ENCODE measurements at regions not wholly inside any gene's neighbourhood (a gene's known extent, or its start where the extent isn't known, plus 50 kb on each side); places are given as distances from the start of the nearest gene placed in this dataset.

GRCh38 chr1:105436589-105437259 lies 1619.8 kb upstream of the PRMT6 start:
- no peak overlapping the region for H3K23ac ChIP-seq (ENCODE audit: insufficient read length, low read depth, low read length)
- H3K9ac ChIP-seq (ENCODE audit: extremely low read depth, insufficient read length, low read length): no peak overlapping the region
- Mint-ChIP-seq H3K4me3 (no peak overlapping the region), H3K4me1 (no peaks in the 10 kb centered on the region), H3K27ac (no peak overlapping the region), H3K27me3 (ENCODE audit: low read depth) (no peaks in the 10 kb centered on the region), H3K36me3 (ENCODE audit: insufficient read depth in 1 of 3, low read depth in 3 of 3) (no peaks in the 10 kb centered on the region), H3K9me3 (no peaks in the 10 kb centered on the region; a peak in 1 of 5 replicates)
- H3K18ac ChIP-seq (ENCODE audit: insufficient read length, low read depth, low read length): no peak overlapping the region
- no peaks in the 10 kb centered on the region for H3K23me2 ChIP-seq (ENCODE audit: insufficient read length, low read depth, low read length, poor library complexity, severe bottlenecking)
- no peak for TF ChIP-seq CTCF (conservative IDR thresholded peaks at IDR 0.05)
- no peaks in the 10 kb centered on the region for H3K79me2 ChIP-seq (ENCODE audit: insufficient read depth, low read length)
- H3K4ac ChIP-seq (ENCODE audit: low read depth, low read length): no peak overlapping the region
- no peak overlapping the region for H2BK5ac ChIP-seq (ENCODE audit: insufficient read length, low read length)
- no peaks in the 10 kb centered on the region for H3K27me3 ChIP-seq (ENCODE audit: insufficient read depth, low read length)
- no peak overlapping the region for H3K27ac ChIP-seq (ENCODE audit: insufficient read length, low read depth, low read length)
- no peak overlapping the region for H2AK5ac ChIP-seq (ENCODE audit: insufficient read length, low read length)
- no peaks in the 10 kb centered on the region for H3K79me1 ChIP-seq (ENCODE audit: insufficient read depth, low read depth, low read length, poor library complexity, severe bottlenecking)
- H2BK12ac ChIP-seq (ENCODE audit: insufficient read length, low read depth, low read length): no peak overlapping the region
- no peak overlapping the region for H4K8ac ChIP-seq (replicated peaks; ENCODE audit: insufficient read length, low read depth, low read length)
- DNase-seq: no peak
- no peak overlapping the region for H2AFZ ChIP-seq (ENCODE audit: low read length)
- no peak overlapping the region for H3K4me2 ChIP-seq (ENCODE audit: insufficient read depth, insufficient read length, low read length)
- H2BK120ac ChIP-seq (ENCODE audit: low read depth, low read length, poor library complexity, severe bottlenecking): no peak overlapping the region
- H4K91ac ChIP-seq (ENCODE audit: insufficient read length, low read depth, low read length): no peak overlapping the region
- H4K5ac ChIP-seq (ENCODE audit: insufficient read length, low read depth, low read length): no peak overlapping the region
- no peaks in the 10 kb centered on the region for H3K4me1 ChIP-seq (ENCODE audit: insufficient read depth, low read length)
- H3K14ac ChIP-seq (ENCODE audit: insufficient read depth, low read length): no peak overlapping the region
- no peak overlapping the region for H2BK20ac ChIP-seq (ENCODE audit: low read depth, low read length, poor library complexity, severe bottlenecking)
- WGBS (ENCODE audit: extremely low coverage, insufficient read length, low lambda C conversion rate): no CpG with 5 or more reads among the region's 7 CpGs
- no peak overlapping the region for H3T11ph ChIP-seq (ENCODE audit: low read length)
- no peaks in the 10 kb centered on the region for H4K20me1 ChIP-seq (ENCODE audit: control insufficient read depth, insufficient read depth, insufficient read length)
- H2BK15ac ChIP-seq (ENCODE audit: low read depth, low read length): no peak overlapping the region
- no peak overlapping the region for H3K56ac ChIP-seq (ENCODE audit: insufficient read length, low read depth, low read length)
- H3K9me3 ChIP-seq (ENCODE audit: control insufficient read depth, low read depth, low read length): no peaks in the 10 kb centered on the region

All from H9 (cell line).